Nephron (organoid): ENCODE measurements at regions not wholly inside any gene's neighbourhood (a gene's known extent, or its start where the extent isn't known, plus 50 kb on each side); places are given as distances from the start of the nearest gene placed in this dataset.

Source experiments
- H3K27ac Mint-ChIP-seq, 3 experiments: 2 replicates each; pipeline ENCODE4 v1.8.0; 2020; ENCODE audit warnings: mixed read lengths in 3 of 3, mild to moderate bottlenecking in 2 of 3, moderate library complexity in 1 of 3
- H3K27me3 Mint-ChIP-seq: 2 replicates; pipeline ENCODE4 v1.8.0; 2021; ENCODE audit warnings: low read depth, mild to moderate bottlenecking, moderate library complexity, mixed read lengths
- H3K36me3 Mint-ChIP-seq: 2 replicates; pipeline ENCODE4 v1.8.0; 2020; ENCODE audit warnings: low read depth, mixed read lengths
- H3K4me1 Mint-ChIP-seq: 2 replicates; pipeline ENCODE4 v1.8.0; 2020; ENCODE audit warnings: mixed read lengths
- H3K4me3 Mint-ChIP-seq, 3 experiments: 2 replicates each; pipeline ENCODE4 v1.8.0; 2020; ENCODE audit warnings: mild to moderate bottlenecking in 3 of 3, mixed read lengths in 3 of 3, moderate library complexity in 2 of 3
- H3K9me3 Mint-ChIP-seq: 2 replicates; pipeline ENCODE4 v1.8.0; 2020; ENCODE audit warnings: mixed read lengths
- CTCF ChIP-seq, 3 experiments: fragments of 200-600 bp; sonication (generic); IDR thresholded peaks; one replicate each; pipeline ENCODE4 v1.5.0; 2021; ENCODE audit warnings: antibody characterized with exemption in 3 of 3; ENCODE audit not compliant: unreplicated experiment in 3 of 3

GRCh38 chr6:90429713-90430112, 133.1 kb upstream of the BACH2 start:
- no peak overlapping the region for H3K4me3 Mint-ChIP-seq
- no peaks in the 10 kb centered on the region for H3K4me1 Mint-ChIP-seq
- no peak for TF ChIP-seq CTCF (IDR thresholded peaks at IDR 0.05; ENCODE audit: unreplicated experiment in 3 of 3)
- H3K27ac Mint-ChIP-seq, result no peak overlapping the region
- H3K9me3 Mint-ChIP-seq, result peaks cover 18% of the 10 kb centered on the region
- H3K27me3 Mint-ChIP-seq, result no peaks in the 10 kb centered on the region
- H3K36me3 Mint-ChIP-seq, result no peaks in the 10 kb centered on the region

- H3K36me3 Mint-ChIP-seq, result no peaks in the 10 kb centered on the region
- H3K27ac Mint-ChIP-seq, result no peak overlapping the region
- no peaks in the 10 kb centered on the region for H3K27me3 Mint-ChIP-seq
- peaks cover 18% of the 10 kb centered on the region for H3K9me3 Mint-ChIP-seq
- H3K4me1 Mint-ChIP-seq, result no peaks in the 10 kb centered on the region
- no peak for TF ChIP-seq CTCF (IDR thresholded peaks at IDR 0.05; ENCODE audit: unreplicated experiment in 3 of 3)
- H3K4me3 Mint-ChIP-seq, result no peak overlapping the region
Observed at GRCh38 chr6:90428514-90428913, 131.9 kb upstream of the BACH2 start.

GRCh38 chr6:90425161-90425641, 128.6 kb upstream of the BACH2 start:
- no peak for TF ChIP-seq CTCF (IDR thresholded peaks at IDR 0.05; ENCODE audit: unreplicated experiment in 3 of 3)
- Mint-ChIP-seq H3K9me3 (peaks cover 9% of the 10 kb centered on the region), H3K4me1 (no peaks in the 10 kb centered on the region), H3K27me3 (no peaks in the 10 kb centered on the region), H3K36me3 (no peaks in the 10 kb centered on the region), H3K4me3 (no peak overlapping the region), H3K27ac (no peak overlapping the region)

GRCh38 chr6:90424580-90424979, 127.9 kb upstream of the BACH2 start:
- Mint-ChIP-seq H3K27ac (no peak overlapping the region), H3K27me3 (no peaks in the 10 kb centered on the region), H3K9me3 (peaks cover 9% of the 10 kb centered on the region), H3K4me1 (no peaks in the 10 kb centered on the region), H3K36me3 (no peaks in the 10 kb centered on the region), H3K4me3 (no peak overlapping the region)
- no peak for TF ChIP-seq CTCF (IDR thresholded peaks at IDR 0.05; ENCODE audit: unreplicated experiment in 3 of 3)

GRCh38 chr6:90421666-90422065, 125.0 kb upstream of the BACH2 start:
- no peaks in the 10 kb centered on the region for H3K4me1 Mint-ChIP-seq

More at GRCh38 chr6:90421666-90422065, 125.0 kb upstream of the BACH2 start:
- TF ChIP-seq CTCF (IDR thresholded peaks at IDR 0.05; ENCODE audit: unreplicated experiment in 3 of 3), result no peak
- H3K36me3 Mint-ChIP-seq, result no peaks in the 10 kb centered on the region
- H3K27ac Mint-ChIP-seq, result no peak overlapping the region
- H3K4me3 Mint-ChIP-seq, result no peak overlapping the region
- peaks cover under 1% of the 10 kb centered on the region for H3K9me3 Mint-ChIP-seq
- no peaks in the 10 kb centered on the region for H3K27me3 Mint-ChIP-seq
